Breast epithelium (tissue), 4 donors: ENCODE measurements at regions not wholly inside any gene's neighbourhood (a gene's known extent, or its start where the extent isn't known, plus 50 kb on each side); places are given as distances from the start of the nearest gene placed in this dataset.

Source experiments
- DNase-seq, 2 donors: peaks; one replicate each; pipeline ENCODE4 v3.0.0-alpha.2; 2019; ENCODE audit warnings: low spot score in 2 of 2
- H3K27ac ChIP-seq, 2 donors: fragments of 200-600 bp; sonication (generic) in 1 of 2; one replicate each; pipeline ENCODE4 v1.5.1; 2016 to 2019; ENCODE audit warnings: mild to moderate bottlenecking in 1 of 2
- H3K27me3 ChIP-seq, 2 donors: fragments of 200-600 bp; sonication (generic) in 1 of 2; one replicate each; pipeline versions ENCODE4 v1.5.1 to v1.6.0; 2017 to 2019; ENCODE audit warnings: control low read depth in 1 of 2, mild to moderate bottlenecking in 1 of 2
- H3K36me3 ChIP-seq: fragments of 200-600 bp; one replicate; pipeline ENCODE4 v1.5.1; 2019
- H3K4me1 ChIP-seq, 2 donors: fragments of 200-600 bp; sonication (generic); one replicate each; pipeline ENCODE4 v1.5.1; 2016 to 2019; ENCODE audit warnings: control low read depth in 1 of 2
- H3K4me3 ChIP-seq, 3 donors: fragments of 200-600 bp; sonication (generic); 1 replicate in 2 of 3; 2 replicates in 1 of 3; pipeline ENCODE4 v1.5.1; 2016 to 2019; ENCODE audit warnings: mild to moderate bottlenecking in 3 of 3, moderate library complexity in 2 of 3
- H3K9me3 ChIP-seq, 2 donors: fragments of 200-600 bp; sonication (generic) in 1 of 2; one replicate each; pipeline ENCODE4 v1.5.1; 2016 to 2019; ENCODE audit warnings: control low read depth in 1 of 2
- CTCF ChIP-seq, 3 donors: fragments of 450-650 bp; IDR thresholded peaks; one replicate each; pipeline ENCODE4 v1.5.1; 2016 to 2017; ENCODE audit warnings: antibody characterized with exemption in 3 of 3, mild to moderate bottlenecking in 3 of 3, moderate library complexity in 3 of 3
- POLR2A ChIP-seq: fragments of 450-650 bp; IDR thresholded peaks from one replicate; pipeline ENCODE4 v1.6.1; 2016; ENCODE audit warnings: antibody characterized with exemption, mild to moderate bottlenecking, moderate library complexity
- POLR2AphosphoS5 ChIP-seq, 3 donors: sonication (generic); formaldehyde crosslinking; IDR thresholded peaks; one replicate each; pipeline ENCODE4 v1.6.1; 2017; ENCODE audit warnings: antibody characterized with exemption in 3 of 3
- intact Hi-C: fragments of 100-400 bp; cut with DNase I; formaldehyde crosslinking; loops from one replicate; pipeline ENCODE4 v1.15.1; 2023; ENCODE audit warnings: low total_unique reads

- intact Hi-C loops: no loop called here
- Histone ChIP-seq H3K27ac (no peak overlapping the region), H3K4me3 (no peak overlapping the region), H3K27me3 (no peaks in the 10 kb centered on the region), H3K36me3 (no peaks in the 10 kb centered on the region), H3K4me1 (no peaks in the 10 kb centered on the region), H3K9me3 (no peaks in the 10 kb centered on the region)
- DNase-seq: no peak
- TF ChIP-seq POLR2A (no peak), POLR2AphosphoS5 (IDR thresholded peaks at IDR 0.05) (no peak), CTCF (IDR thresholded peaks at IDR 0.05) (no peak)
Measured at GRCh38 chr5:102130890-102131289, 165.2 kb downstream of the SLCO4C1 start.

GRCh38 chr5:102130386-102130785 lies 165.7 kb downstream of the SLCO4C1 start:
- no peak for DNase-seq
- intact Hi-C loops: no loop called here
- TF ChIP-seq CTCF (IDR thresholded peaks at IDR 0.05) (no peak), POLR2AphosphoS5 (IDR thresholded peaks at IDR 0.05) (no peak), POLR2A (no peak)
- Histone ChIP-seq H3K27me3 (no peaks in the 10 kb centered on the region), H3K36me3 (no peaks in the 10 kb centered on the region), H3K4me1 (no peaks in the 10 kb centered on the region), H3K27ac (no peak overlapping the region), H3K9me3 (no peaks in the 10 kb centered on the region), H3K4me3 (no peak overlapping the region)

GRCh38 chr5:102119252-102119651 lies 176.8 kb downstream of the SLCO4C1 start:
- DNase-seq: no peak
- no peak for TF ChIP-seq POLR2AphosphoS5 (IDR thresholded peaks at IDR 0.05)
- no peak for TF ChIP-seq POLR2A
- no peak for TF ChIP-seq CTCF (IDR thresholded peaks at IDR 0.05)
- H3K9me3 ChIP-seq: no peaks in the 10 kb centered on the region
- no peak overlapping the region for H3K4me3 ChIP-seq
- intact Hi-C loops: no loop called here
- no peak overlapping the region for H3K27ac ChIP-seq
- H3K4me1 ChIP-seq: no peaks in the 10 kb centered on the region
- no peaks in the 10 kb centered on the region for H3K36me3 ChIP-seq
- H3K27me3 ChIP-seq: no peaks in the 10 kb centered on the region

GRCh38 chr5:102115736-102116135 lies 180.3 kb downstream of the SLCO4C1 start:
- TF ChIP-seq CTCF (IDR thresholded peaks at IDR 0.05) (no peak), POLR2A (no peak), POLR2AphosphoS5 (IDR thresholded peaks at IDR 0.05) (no peak)
- no peaks in the 10 kb centered on the region for H3K4me1 ChIP-seq
- no peaks in the 10 kb centered on the region for H3K36me3 ChIP-seq
- no peak for DNase-seq
- H3K27ac ChIP-seq: no peak overlapping the region
- no peaks in the 10 kb centered on the region for H3K27me3 ChIP-seq
- H3K9me3 ChIP-seq: no peaks in the 10 kb centered on the region
- H3K4me3 ChIP-seq: no peak overlapping the region
- intact Hi-C loops: loop anchor here (1.0 kb wide), 1 partner anchor 14 kb away; no protein-coding TSS in a partner anchor

- Histone ChIP-seq H3K4me1 (no peaks in the 10 kb centered on the region), H3K4me3 (no peak overlapping the region), H3K27me3 (no peaks in the 10 kb centered on the region), H3K27ac (no peak overlapping the region), H3K9me3 (no peaks in the 10 kb centered on the region), H3K36me3 (no peaks in the 10 kb centered on the region)
- intact Hi-C loops: loop anchor here (1.0 kb wide), 1 partner anchor 13 kb away; no protein-coding TSS in a partner anchor
- DNase-seq: no peak
- no peak for TF ChIP-seq POLR2AphosphoS5 (IDR thresholded peaks at IDR 0.05)
- no peak for TF ChIP-seq CTCF (IDR thresholded peaks at IDR 0.05)
- TF ChIP-seq POLR2A: no peak
Measured at GRCh38 chr5:102114525-102115069, 181.5 kb downstream of the SLCO4C1 start.
